ENCODE measurements at regions not wholly inside any gene's neighbourhood (a gene's known extent, or its start where the extent isn't known, plus 50 kb on each side); places are given as distances from the start of the nearest gene placed in this dataset.

DNA sequence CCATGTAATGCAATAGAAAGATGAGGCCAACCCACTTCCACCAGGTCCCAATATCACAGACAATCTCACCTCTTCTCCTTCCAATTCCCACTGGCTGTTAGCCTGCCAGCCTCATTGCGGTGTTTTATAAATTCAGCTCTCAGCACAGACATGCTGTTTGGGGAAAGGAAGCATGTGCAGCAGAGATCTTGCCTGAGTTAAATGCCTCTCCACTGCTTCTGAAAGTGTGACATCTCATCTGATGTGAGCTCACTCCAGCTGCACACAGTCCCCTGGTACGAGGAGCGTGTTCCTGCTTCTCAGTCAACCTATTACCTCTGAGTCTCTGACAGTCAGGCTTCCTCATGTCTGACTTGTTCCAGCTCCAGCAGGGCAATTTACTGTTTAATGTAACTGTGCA lies 122.7 kb upstream of the GUCY1A2 start:
- no peak for DNase-seq (ENCODE audit: low spot score)

DNA sequence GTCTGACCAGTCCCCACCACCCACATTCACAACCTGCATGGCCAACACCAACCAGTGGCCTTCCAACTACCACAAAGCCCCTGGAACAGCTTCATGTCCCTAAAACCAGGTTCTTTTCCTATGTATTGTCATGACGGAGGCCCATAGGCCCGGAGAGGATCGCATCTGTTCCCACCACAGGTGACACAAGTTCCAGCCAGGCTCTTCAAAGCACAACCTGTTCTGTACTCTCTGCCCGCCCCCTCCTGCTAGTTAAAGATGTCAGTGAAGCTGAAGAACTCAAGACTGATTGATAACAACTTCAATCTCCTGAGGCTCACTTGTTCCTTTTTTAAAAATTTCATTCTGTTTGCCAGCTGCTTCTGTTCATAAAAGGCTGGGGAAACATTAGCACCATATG lies 121.1 kb upstream of the GUCY1A2 start:
- DNase-seq (ENCODE audit: low spot score) = no peak

DNA sequence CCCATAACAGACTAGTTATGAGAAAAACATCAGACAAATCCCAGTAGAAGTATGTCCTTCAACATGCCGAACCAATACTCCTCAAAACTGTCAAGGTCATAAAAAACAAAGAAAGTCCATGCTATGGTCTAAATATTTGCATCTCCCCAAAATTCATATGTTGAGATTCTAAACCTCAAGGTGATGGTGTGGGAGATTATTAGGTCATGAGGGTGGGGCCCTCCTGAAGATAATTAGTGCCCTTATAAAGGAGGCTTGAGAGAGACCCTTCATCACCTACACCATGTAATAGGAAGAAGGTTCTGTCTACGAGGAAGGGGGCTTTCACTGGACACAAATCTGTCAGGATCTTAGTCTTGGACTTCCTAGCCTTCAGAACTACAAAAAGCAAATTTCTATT lies 118.6 kb upstream of the GUCY1A2 start:
- DNase-seq (ENCODE audit: low spot score) = no peak

DNA sequence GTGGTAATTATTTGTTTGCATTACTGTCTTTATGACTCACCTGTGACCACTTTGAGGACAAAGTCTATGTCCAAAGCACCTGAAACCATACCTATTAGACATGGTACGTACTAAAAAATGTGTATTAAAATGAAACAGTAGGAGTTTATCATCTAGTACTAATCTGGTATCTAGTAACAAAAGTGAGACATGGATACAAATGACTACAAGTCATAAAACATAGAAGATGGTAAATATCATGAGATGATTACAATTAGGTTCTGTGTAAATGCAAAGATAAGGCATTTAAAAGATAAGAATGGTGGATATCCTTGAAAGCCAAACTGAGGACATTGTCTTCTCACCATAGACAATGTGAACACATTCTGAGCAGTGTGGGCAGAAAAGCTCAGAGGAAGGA lies 113.5 kb upstream of the GUCY1A2 start:
- DNase-seq (ENCODE audit: low spot score) = peak; percentile 55

DNA sequence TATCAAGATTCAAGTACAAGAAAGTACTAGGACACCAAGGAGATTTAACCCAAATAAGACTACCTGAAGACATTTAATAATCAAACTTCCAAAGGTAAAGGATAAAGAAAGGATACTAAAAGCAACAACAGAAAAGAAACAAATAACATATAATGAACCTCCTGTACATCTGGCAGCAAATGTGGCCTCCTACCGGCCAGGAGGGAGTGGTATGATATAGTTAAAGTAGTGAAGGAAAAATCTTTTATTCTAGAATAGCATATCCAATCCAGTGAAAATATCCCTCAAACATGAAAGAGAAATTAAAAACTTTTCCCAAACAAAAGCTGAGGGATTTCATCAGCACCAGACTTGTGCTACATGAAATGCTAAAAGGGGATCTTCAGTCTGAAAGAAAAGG lies 104.7 kb upstream of the GUCY1A2 start:
- no peak for DNase-seq (ENCODE audit: low spot score)

DNA sequence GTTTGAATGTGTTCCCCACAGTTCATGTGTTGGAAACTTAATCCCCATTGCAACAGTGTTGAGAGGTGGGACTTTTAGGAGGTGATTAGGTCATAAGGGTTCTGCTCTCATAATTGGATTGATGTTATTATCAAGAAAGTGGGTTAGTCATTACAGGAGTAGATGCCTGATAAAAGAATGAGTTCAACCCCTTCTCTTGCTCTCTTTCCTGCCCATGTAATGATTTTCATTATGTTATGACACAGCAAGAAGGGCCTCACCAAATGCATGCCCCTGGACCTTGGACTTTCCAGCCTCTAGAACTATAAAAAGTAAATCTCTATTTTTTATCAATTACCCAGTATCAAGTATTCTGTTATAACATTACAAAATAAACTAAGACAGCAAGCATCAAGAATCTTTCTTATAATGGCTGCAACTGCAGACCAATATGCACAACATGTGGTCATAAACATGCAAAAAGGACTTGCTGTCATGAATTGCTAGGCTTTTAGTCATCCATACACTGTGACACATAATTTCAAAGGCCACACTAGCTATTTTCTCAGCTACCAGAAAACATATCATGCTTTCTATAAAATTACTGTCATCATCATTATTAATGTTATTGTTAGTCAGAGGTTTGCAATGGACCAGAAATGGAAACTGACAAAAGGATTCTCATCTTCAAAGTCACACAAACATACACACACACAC lies 99.9 kb upstream of the GUCY1A2 start:
- DNase-seq (ENCODE audit: low spot score) = no peak

DNA sequence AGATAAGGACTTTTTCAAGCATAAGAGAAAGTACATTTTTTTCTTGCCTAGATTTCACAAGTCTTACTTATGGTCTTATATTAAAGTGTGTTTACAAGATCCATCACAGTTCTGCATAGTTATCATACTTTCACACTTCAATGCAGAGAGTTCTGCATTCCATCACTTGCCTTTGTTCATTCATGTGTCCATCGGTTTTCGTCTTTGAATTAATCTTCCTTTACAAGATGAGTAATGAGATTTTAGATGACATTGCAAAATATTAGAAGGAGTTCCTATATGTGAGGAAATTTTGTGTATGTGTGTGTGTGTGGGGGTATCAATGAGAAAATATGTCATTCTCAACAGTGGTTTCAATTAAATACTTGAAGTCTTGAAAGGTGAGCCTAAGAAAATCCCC lies 98.1 kb upstream of the GUCY1A2 start:
- DNase-seq (ENCODE audit: low spot score) = no peak

DNA sequence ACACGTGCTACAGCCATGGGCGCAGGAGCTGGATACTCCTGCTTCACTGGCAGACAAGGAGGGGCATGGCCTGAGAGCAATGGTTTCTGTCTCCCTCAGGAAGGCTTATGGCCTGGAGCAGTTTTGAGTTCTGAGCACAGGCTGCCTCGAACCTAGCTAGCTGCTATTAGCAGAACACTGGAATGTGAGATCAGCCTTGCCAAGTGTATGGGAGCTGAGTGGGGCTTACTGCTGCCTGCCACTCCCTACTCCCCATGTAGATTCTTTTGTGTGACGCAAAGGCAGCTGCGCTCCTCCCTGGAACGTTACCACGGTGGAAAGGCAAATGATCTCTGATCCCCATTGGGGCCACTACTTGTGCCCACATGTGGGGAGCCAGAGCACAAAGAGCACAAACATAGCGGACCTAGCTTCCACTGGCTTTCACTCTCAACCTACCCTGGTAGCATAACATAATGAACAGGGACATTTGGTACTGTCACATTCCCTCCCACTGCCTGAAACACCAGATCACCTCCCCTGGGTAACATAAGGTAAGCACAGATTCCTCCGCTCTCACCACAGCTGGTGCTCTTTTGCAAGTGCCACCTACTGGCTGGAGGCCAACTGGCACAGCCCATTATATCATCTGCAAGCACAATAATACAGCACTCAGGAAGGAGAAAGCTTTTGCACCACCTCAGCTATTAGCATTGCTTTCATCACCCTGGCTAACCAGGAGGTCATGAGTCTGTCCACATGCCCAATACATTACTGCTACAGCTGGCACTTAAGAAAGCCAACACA lies 84.6 kb upstream of the GUCY1A2 start:
- DNase-seq (ENCODE audit: low spot score) = no peak

DNA sequence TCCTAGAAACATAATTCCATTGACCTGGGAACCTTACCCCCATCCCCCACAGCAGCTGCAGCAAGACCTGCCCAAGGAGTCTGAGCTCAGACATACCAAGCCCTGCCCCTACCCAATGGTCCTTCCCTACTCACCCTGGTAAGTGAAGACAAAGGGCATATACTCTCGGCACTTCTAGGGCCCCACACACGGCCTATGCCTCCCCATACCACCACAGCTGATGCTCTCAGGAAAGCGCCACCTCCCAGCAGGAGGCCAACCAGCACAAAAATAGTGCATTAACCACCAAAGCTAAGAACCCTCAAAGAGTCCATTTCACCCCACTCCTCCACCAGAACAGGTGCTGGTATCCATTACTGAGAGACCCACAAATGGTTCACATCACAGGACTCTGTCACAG lies 74.4 kb upstream of the GUCY1A2 start:
- no peak for DNase-seq (ENCODE audit: low spot score)

DNA sequence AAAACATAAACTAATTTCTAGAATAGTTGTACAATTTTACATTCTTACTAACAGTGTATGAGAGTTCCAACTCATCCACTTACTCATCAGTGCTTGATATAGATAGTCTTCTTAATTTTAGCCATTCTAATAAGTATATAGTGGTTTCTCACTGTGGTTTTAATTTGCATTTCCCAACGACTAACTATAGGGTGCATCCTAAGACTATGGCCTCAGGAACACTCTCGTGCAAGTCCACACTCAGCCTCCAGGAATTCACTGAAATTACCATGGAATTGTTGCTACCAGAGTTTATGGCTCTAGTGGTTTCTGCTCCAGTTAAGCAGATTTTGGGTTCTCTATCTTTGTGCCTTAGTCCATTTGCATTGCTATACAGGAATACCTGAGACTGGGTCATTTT lies 60.1 kb upstream of the GUCY1A2 start:
- DNase-seq (ENCODE audit: low spot score) = no peak

DNA sequence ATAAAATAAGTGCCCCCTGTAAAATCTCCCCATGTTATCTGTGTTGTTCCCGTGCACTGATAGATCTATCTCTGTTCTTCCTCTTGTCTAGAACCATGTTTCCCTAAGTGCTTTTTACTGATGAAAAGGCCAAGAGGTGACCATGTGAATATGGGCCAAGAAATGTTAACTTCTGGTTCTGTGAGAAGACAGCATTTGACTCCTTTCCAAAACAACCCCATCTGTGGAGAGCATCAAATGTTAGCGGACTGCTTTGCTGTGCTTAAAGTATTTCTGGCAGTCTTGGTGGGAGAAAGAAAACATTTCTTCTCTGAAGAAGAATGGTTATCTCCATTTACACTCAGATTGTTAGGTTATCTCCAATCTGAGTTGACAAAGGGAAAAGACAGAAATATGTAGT lies 58.6 kb upstream of the GUCY1A2 start:
- no peak for DNase-seq (ENCODE audit: low spot score)

DNA sequence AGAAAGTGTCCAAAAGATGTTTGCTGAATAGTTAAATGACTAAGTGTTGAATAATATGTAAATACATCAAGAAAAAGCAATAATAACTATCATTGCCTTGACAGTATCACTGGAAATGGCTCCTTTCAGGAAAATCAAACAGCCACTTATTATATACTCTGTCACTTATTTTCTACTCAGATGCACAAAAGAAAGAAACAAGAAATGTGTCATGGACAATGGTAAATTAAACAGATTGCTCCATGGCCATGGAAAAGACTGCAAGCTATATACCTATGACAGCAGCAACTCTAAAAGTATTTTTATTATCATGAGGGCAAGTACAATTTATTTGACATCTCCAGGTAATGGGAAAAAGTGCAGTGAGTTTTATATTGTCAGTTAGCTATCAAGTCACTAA lies 52.9 kb upstream of the GUCY1A2 start:
- DNase-seq (ENCODE audit: low spot score) = no peak

All from SW480 (cell line).